ENCODE measurements at regions not wholly inside any gene's neighbourhood (a gene's known extent, or its start where the extent isn't known, plus 50 kb on each side); places are given as distances from the start of the nearest gene placed in this dataset.

- TF ChIP-seq, protein P1, sequence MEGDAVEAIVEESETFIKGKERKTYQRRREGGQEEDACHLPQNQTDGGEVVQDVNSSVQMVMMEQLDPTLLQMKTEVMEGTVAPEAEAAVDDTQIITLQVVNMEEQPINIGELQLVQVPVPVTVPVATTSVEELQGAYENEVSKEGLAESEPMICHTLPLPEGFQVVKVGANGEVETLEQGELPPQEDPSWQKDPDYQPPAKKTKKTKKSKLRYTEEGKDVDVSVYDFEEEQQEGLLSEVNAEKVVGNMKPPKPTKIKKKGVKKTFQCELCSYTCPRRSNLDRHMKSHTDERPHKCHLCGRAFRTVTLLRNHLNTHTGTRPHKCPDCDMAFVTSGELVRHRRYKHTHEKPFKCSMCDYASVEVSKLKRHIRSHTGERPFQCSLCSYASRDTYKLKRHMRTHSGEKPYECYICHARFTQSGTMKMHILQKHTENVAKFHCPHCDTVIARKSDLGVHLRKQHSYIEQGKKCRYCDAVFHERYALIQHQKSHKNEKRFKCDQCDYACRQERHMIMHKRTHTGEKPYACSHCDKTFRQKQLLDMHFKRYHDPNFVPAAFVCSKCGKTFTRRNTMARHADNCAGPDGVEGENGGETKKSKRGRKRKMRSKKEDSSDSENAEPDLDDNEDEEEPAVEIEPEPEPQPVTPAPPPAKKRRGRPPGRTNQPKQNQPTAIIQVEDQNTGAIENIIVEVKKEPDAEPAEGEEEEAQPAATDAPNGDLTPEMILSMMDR (IDR thresholded peaks at IDR 0.05; ENCODE audit: low read depth, low read length, missing control alignments), result no peak
These were observed 152.9 kb upstream of the ZNF32 start for GRCh38 chr10:43801626-43802025.

GRCh38 chr10:43801140-43801539 lies 152.5 kb upstream of the ZNF32 start:
- in situ Hi-C loops (cut with HindIII; ENCODE audit: low pct_ligation_motif_present, low sequenced_read_pairs), result no loop called here
- TF ChIP-seq, protein P1 (IDR thresholded peaks at IDR 0.05; ENCODE audit: low read depth, low read length, missing control alignments), result no peak

More at GRCh38 chr10:43801626-43802025, 152.9 kb upstream of the ZNF32 start:
- Histone ChIP-seq H3K36me3 (replicated peaks) (no peaks in the 10 kb centered on the region), H3K4me3 (ENCODE audit: low read depth, low read length) (no peak overlapping the region), H3K27me3 (replicated peaks) (no peaks in the 10 kb centered on the region), H3K27ac (no peak overlapping the region)
- DNase-seq, result no peak
- in situ Hi-C loops (cut with HindIII; ENCODE audit: low pct_ligation_motif_present, low sequenced_read_pairs), result no loop called here

DNA sequence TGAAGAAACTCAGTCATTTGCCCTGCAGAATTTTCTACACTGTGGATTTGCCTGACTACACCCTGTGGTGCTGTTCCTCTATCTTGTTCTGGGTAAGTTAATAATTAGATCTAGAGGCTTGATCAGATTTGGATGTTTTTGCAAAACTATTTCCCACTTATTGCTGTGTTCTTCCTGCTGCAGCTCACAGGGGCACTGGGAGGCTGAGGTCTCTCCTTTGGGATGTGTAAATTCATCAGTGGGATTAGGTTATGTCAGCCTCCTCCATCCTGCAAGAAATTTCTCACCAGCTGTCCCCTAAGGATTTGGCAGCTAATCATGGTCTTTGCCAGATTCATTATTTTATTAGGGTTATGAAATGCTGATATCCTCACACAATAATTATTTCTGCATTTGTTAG lies 148.1 kb upstream of the ZNF32 start:
- Histone ChIP-seq H3K27ac (no peak overlapping the region), H3K27me3 (replicated peaks) (no peaks in the 10 kb centered on the region), H3K36me3 (replicated peaks) (no peaks in the 10 kb centered on the region), H3K4me3 (ENCODE audit: low read depth, low read length) (no peak overlapping the region)
- in situ Hi-C loops (cut with HindIII; ENCODE audit: low pct_ligation_motif_present, low sequenced_read_pairs), result no loop called here
- no peak for DNase-seq
- TF ChIP-seq, protein P1 (IDR thresholded peaks at IDR 0.05; ENCODE audit: low read depth, low read length, missing control alignments), result no peak

More at GRCh38 chr10:43801140-43801539, 152.5 kb upstream of the ZNF32 start:
- H3K27me3 ChIP-seq (replicated peaks), result no peaks in the 10 kb centered on the region
- no peak overlapping the region for H3K4me3 ChIP-seq (ENCODE audit: low read depth, low read length)
- DNase-seq, result no peak
- no peak overlapping the region for H3K27ac ChIP-seq
- H3K36me3 ChIP-seq (replicated peaks), result no peaks in the 10 kb centered on the region

- H3K36me3 ChIP-seq (replicated peaks), result no peaks in the 10 kb centered on the region
- TF ChIP-seq, protein P1 (IDR thresholded peaks at IDR 0.05; ENCODE audit: low read depth, low read length, missing control alignments), result no peak
- DNase-seq, result no peak
- H3K27ac ChIP-seq, result no peak overlapping the region
- H3K27me3 ChIP-seq (replicated peaks), result no peaks in the 10 kb centered on the region
- in situ Hi-C loops (cut with HindIII; ENCODE audit: low pct_ligation_motif_present, low sequenced_read_pairs), result no loop called here
- H3K4me3 ChIP-seq (ENCODE audit: low read depth, low read length), result no peak overlapping the region
These were observed 147.0 kb upstream of the ZNF32 start for GRCh38 chr10:43795639-43796038.

DNA sequence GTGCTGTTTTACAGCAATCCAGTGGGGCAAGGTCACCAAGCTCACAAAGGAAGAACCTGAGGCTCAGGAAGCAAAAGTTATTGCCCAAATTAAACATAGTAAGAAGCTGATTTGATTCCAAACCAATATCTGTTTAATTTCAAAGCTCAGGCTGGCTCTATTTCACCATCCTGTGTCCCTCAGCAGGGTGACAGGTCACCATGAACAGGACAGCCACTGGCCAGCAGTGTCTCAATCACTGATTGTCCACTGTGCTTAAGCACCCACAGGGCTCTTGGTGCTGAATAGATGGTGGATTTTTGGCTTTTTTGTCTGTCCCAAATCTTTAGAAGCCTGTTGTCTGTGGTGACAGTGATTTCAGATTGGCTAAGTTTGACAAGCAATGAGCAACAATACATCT lies 146.4 kb upstream of the ZNF32 start:
- no peaks in the 10 kb centered on the region for H3K27me3 ChIP-seq (replicated peaks)
- no peaks in the 10 kb centered on the region for H3K36me3 ChIP-seq (replicated peaks)
- in situ Hi-C loops (cut with HindIII; ENCODE audit: low pct_ligation_motif_present, low sequenced_read_pairs), result no loop called here
- DNase-seq, result no peak
- no peak overlapping the region for H3K4me3 ChIP-seq (ENCODE audit: low read depth, low read length)
- no peak overlapping the region for H3K27ac ChIP-seq
- TF ChIP-seq, protein P1 (IDR thresholded peaks at IDR 0.05; ENCODE audit: low read depth, low read length, missing control alignments), result no peak

- DNase-seq, result no peak
- TF ChIP-seq, protein P1 (IDR thresholded peaks at IDR 0.05; ENCODE audit: low read depth, low read length, missing control alignments), result no peak
- in situ Hi-C loops (cut with HindIII; ENCODE audit: low pct_ligation_motif_present, low sequenced_read_pairs), result no loop called here
- no peak overlapping the region for H3K4me3 ChIP-seq (ENCODE audit: low read depth, low read length)
- no peaks in the 10 kb centered on the region for H3K27me3 ChIP-seq (replicated peaks)
- no peaks in the 10 kb centered on the region for H3K36me3 ChIP-seq (replicated peaks)
- no peak overlapping the region for H3K27ac ChIP-seq
These were observed 145.6 kb upstream of the ZNF32 start for GRCh38 chr10:43794181-43794815.

All from brain microvascular endothelial cell (primary cell).